ENCODE measurements at regions not wholly inside any gene's neighbourhood (a gene's known extent, or its start where the extent isn't known, plus 50 kb on each side); places are given as distances from the start of the nearest gene placed in this dataset.

- Histone ChIP-seq H3K4me2 (replicated peaks; ENCODE audit: low read depth, low read length, poor library complexity, severe bottlenecking) (no peak overlapping the region), H3K79me2 (ENCODE audit: control insufficient read depth, insufficient read depth, low read length) (no peaks in the 10 kb centered on the region), H3K4me3 (ENCODE audit: control extremely low read depth in 1 of 5, extremely low read depth in 1 of 5, insufficient read depth in 1 of 5, low read depth in 2 of 5, low read length in 4 of 5) (no peak overlapping the region), H3K36me3 (replicated peaks in 1 of 2; ENCODE audit: control extremely low read depth in 1 of 2, control insufficient read depth in 1 of 2, extremely low read depth in 1 of 2, insufficient read depth in 2 of 2, low read length in 1 of 2) (no peaks in the 10 kb centered on the region), H3K9ac (ENCODE audit: low read length) (no peak overlapping the region), H3K27ac (ENCODE audit: low read length in 2 of 2) (no peak overlapping the region), H3K9me3 (ENCODE audit: control extremely low read depth in 1 of 3, control insufficient read depth in 2 of 3, insufficient read depth in 1 of 3, low read length in 2 of 3) (peaks cover 0 to 18% (median 0%) of the 10 kb centered on the region in 3 donors), H2AFZ (ENCODE audit: insufficient read depth, low read depth, low read length, poor library complexity, severe bottlenecking) (no peak overlapping the region), H3K4me1 (ENCODE audit: control insufficient read depth in 2 of 2, insufficient read depth in 2 of 2, low read length in 2 of 2) (no peaks in the 10 kb centered on the region), H4K20me1 (ENCODE audit: control insufficient read depth, insufficient read depth, low read length, poor library complexity, severe bottlenecking) (no peaks in the 10 kb centered on the region), H3K27me3 (replicated peaks in 1 of 4; ENCODE audit: control extremely low read depth in 1 of 4, control insufficient read depth in 3 of 4, insufficient read depth in 4 of 4, low read length in 3 of 4) (peaks cover 0 to 2% (median 0%) of the 10 kb centered on the region in 4 experiments)
- Mint-ChIP-seq H3K27me3 (peaks cover 4% of the 10 kb centered on the region), H3K4me3 (no peak overlapping the region), H3K9me3 (ENCODE audit: insufficient read depth) (peaks cover 2% of the 10 kb centered on the region), H3K27ac (no peak overlapping the region), H3K4me1 (no peaks in the 10 kb centered on the region)
- no CpG with 5 or more reads among the region's 1 CpG for WGBS (ENCODE audit: insufficient coverage)
- POLR2A ChIA-PET: no interaction called here
- DNase-seq: no peak
- CTCF ChIA-PET: no interaction called here
- ATAC-seq (ENCODE audit: low read depth): no peak
- TF ChIP-seq CTCF (IDR thresholded peaks at IDR 0.05) (no peak), EZH2 (IDR thresholded peaks at IDR 0.05; ENCODE audit: borderline replicate concordance, insufficient read depth, low read depth, low read length, poor library complexity, severe bottlenecking) (no peak)
- intact Hi-C loops (cut with micrococcal nuclease): no loop called here
Measured at GRCh38 chr6:169098116-169098515, 155.5 kb downstream of the THBS2 start.

- Histone ChIP-seq H3K4me1 (ENCODE audit: control insufficient read depth in 2 of 2, insufficient read depth in 2 of 2, low read length in 2 of 2) (no peaks in the 10 kb centered on the region), H3K4me3 (ENCODE audit: control extremely low read depth in 1 of 5, extremely low read depth in 1 of 5, insufficient read depth in 1 of 5, low read depth in 2 of 5, low read length in 4 of 5) (no peak overlapping the region), H2AFZ (ENCODE audit: insufficient read depth, low read depth, low read length, poor library complexity, severe bottlenecking) (no peak overlapping the region), H3K27ac (ENCODE audit: low read length in 2 of 2) (no peak overlapping the region), H3K79me2 (ENCODE audit: control insufficient read depth, insufficient read depth, low read length) (no peaks in the 10 kb centered on the region), H4K20me1 (ENCODE audit: control insufficient read depth, insufficient read depth, low read length, poor library complexity, severe bottlenecking) (no peaks in the 10 kb centered on the region), H3K9ac (ENCODE audit: low read length) (no peak overlapping the region), H3K36me3 (replicated peaks in 1 of 2; ENCODE audit: control extremely low read depth in 1 of 2, control insufficient read depth in 1 of 2, extremely low read depth in 1 of 2, insufficient read depth in 2 of 2, low read length in 1 of 2) (no peaks in the 10 kb centered on the region), H3K4me2 (replicated peaks; ENCODE audit: low read depth, low read length, poor library complexity, severe bottlenecking) (no peak overlapping the region), H3K27me3 (replicated peaks in 1 of 4; ENCODE audit: control extremely low read depth in 1 of 4, control insufficient read depth in 3 of 4, insufficient read depth in 4 of 4, low read length in 3 of 4) (peaks cover 0 to 2% (median 0%) of the 10 kb centered on the region in 4 experiments), H3K9me3 (ENCODE audit: control extremely low read depth in 1 of 3, control insufficient read depth in 2 of 3, insufficient read depth in 1 of 3, low read length in 2 of 3) (peaks cover 0 to 16% (median 0%) of the 10 kb centered on the region in 3 donors)
- DNase-seq: no peak
- intact Hi-C loops (cut with micrococcal nuclease): no loop called here
- CTCF ChIA-PET: no interaction called here
- Mint-ChIP-seq H3K4me3 (no peak overlapping the region), H3K4me1 (no peaks in the 10 kb centered on the region), H3K9me3 (ENCODE audit: insufficient read depth) (peaks cover 2% of the 10 kb centered on the region), H3K27ac (no peak overlapping the region), H3K27me3 (peaks cover 4% of the 10 kb centered on the region)
- no peak for ATAC-seq (ENCODE audit: low read depth)
- TF ChIP-seq CTCF (IDR thresholded peaks at IDR 0.05): no peak
- no peak for TF ChIP-seq EZH2 (IDR thresholded peaks at IDR 0.05; ENCODE audit: borderline replicate concordance, insufficient read depth, low read depth, low read length, poor library complexity, severe bottlenecking)
- 87% methylated on average over 4 of the region's 11 CpGs for WGBS (ENCODE audit: insufficient coverage)
- POLR2A ChIA-PET: no interaction called here
Measured at GRCh38 chr6:169097381-169097959, 156.2 kb downstream of the THBS2 start.

Data from B cell (primary cell).